IPS-18a (cell line): ENCODE measurements at regions not wholly inside any gene's neighbourhood (a gene's known extent, or its start where the extent isn't known, plus 50 kb on each side); places are given as distances from the start of the nearest gene placed in this dataset.
"Not testable (repeated sequence)": the region's sequence is repeated elsewhere in the genome, so short reads cannot be mapped to it uniquely, and the experiment has no call there.

Source experiments
- H3K27ac ChIP-seq: one replicate; pipeline ENCODE4 v1.5.1; 2013; ENCODE audit warnings: low read length
- H3K27me3 ChIP-seq: one replicate; pipeline ENCODE4 v1.6.1; 2013; ENCODE audit warnings: mild to moderate bottlenecking, low read length; ENCODE audit not compliant: control insufficient read depth, insufficient read depth
- H3K36me3 ChIP-seq: one replicate; pipeline ENCODE4 v1.6.1; 2013; ENCODE audit warnings: low read depth, low read length; ENCODE audit not compliant: control insufficient read depth
- H3K4me1 ChIP-seq: one replicate; pipeline ENCODE4 v1.6.1; 2013; ENCODE audit warnings: low read depth, low read length; ENCODE audit not compliant: control insufficient read depth
- H3K4me3 ChIP-seq: one replicate; pipeline ENCODE4 v1.5.1; 2013; ENCODE audit warnings: low read length
- H3K9ac ChIP-seq: one replicate; pipeline ENCODE4 v1.6.1; 2013; ENCODE audit warnings: mild to moderate bottlenecking, low read length, moderate library complexity
- H3K9me3 ChIP-seq: one replicate; pipeline ENCODE4 v1.6.1; 2013; ENCODE audit warnings: low read depth, low read length; ENCODE audit not compliant: control insufficient read depth

DNA sequence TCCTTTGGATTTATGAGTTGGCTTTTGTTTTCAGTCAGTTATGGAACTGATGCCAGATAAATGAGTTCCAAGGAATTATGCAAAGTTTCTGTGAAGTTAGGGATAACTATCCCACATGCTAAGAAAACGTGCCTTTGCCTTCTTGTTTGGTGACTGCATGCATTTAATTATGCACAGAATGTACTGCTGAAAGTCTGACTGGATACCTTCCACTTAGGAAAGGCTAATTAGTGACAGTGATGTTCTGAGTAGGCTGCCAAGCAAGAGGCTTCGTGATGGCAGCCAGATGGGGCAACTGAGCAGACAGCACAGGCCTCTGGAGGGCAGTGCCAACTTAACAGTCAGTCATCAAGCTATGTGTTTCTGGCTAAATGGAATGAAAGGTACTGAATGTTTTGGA is 289.9 kb downstream of the CD109 start:
- Histone ChIP-seq H3K27ac (no peak overlapping the region), H3K9me3 (no peaks in the 10 kb centered on the region), H3K27me3 (no peaks in the 10 kb centered on the region), H3K4me1 (no peaks in the 10 kb centered on the region), H3K4me3 (no peak overlapping the region), H3K9ac (no peak overlapping the region), H3K36me3 (no peaks in the 10 kb centered on the region)

DNA sequence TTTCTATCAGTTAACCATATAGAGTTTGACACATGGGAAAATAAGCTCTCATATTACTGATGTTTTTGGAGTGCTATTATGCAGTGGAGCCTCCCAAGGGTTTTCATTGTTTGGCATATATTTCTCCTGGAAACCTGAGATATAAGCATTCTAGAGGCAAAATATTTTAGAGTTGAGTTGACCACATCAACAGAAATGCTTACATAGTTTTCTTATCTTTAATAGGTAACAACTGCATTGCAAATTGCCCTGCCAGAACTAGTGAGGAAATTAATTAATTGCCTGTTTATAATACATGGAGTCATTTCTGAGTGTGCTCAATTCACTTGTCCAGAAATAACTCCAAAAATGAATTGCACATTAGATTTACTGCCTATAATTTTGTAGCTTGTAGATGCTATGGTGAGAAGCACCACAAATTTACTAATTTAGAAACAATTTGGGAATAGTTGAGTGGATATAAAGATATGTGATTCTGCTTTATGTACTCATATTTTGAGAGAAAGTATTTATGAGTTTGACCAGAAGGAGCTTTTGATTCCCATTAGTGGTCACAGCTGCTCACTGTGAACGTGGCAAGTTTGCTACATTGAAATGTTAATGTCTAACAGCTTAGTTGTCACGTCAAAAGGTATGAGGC is 288.7 kb downstream of the CD109 start:
- Histone ChIP-seq H3K36me3 (no peaks in the 10 kb centered on the region), H3K4me3 (no peak overlapping the region), H3K9me3 (no peaks in the 10 kb centered on the region), H3K9ac (no peak overlapping the region), H3K4me1 (no peaks in the 10 kb centered on the region), H3K27ac (no peak overlapping the region), H3K27me3 (no peaks in the 10 kb centered on the region)

DNA sequence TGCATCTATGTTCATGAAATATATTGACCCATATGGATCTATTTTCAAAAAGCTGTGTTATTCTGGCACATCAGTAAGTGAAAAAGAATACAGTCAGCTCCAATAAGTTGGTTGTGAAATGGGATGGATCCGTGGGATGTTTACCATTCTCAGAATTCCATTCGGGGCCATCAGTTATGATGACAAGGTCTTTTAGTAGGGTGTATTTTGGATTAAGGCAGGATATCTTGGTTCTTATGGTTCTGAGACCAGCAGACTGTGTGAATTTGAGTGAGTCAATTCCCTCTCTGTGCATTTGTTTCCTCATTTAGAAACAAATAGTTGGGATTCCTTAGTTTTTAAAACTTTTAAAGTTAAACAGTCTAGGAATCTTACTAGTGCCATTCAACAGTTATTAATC is 287.4 kb downstream of the CD109 start:
- Histone ChIP-seq H3K9ac (no peak overlapping the region), H3K36me3 (no peaks in the 10 kb centered on the region), H3K27ac (no peak overlapping the region), H3K4me1 (no peaks in the 10 kb centered on the region), H3K27me3 (no peaks in the 10 kb centered on the region), H3K9me3 (no peaks in the 10 kb centered on the region), H3K4me3 (no peak overlapping the region)

DNA sequence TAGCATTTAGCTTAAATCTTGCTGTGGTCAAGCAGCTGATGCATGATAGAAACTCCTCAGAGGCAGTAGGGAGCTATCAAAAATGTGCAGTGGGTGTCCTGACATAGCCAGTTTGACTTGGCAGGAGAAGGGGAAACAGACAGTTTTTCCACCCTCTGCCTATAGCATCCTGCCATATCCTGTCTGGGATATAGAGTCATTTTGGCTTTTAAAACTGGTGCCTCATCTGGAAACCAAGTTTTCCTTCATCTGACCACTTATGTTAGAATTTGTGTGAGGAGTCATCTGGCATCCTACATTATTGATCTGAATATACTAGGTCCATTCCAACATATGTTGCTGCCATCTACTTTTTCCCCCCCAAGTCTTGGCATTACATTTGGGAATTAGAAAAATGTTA is 284.1 kb downstream of the CD109 start:
- Histone ChIP-seq H3K4me3 (no peak overlapping the region), H3K36me3 (no peaks in the 10 kb centered on the region), H3K27me3 (no peaks in the 10 kb centered on the region), H3K9ac (no peak overlapping the region), H3K9me3 (no peaks in the 10 kb centered on the region), H3K4me1 (no peaks in the 10 kb centered on the region), H3K27ac (no peak overlapping the region)

DNA sequence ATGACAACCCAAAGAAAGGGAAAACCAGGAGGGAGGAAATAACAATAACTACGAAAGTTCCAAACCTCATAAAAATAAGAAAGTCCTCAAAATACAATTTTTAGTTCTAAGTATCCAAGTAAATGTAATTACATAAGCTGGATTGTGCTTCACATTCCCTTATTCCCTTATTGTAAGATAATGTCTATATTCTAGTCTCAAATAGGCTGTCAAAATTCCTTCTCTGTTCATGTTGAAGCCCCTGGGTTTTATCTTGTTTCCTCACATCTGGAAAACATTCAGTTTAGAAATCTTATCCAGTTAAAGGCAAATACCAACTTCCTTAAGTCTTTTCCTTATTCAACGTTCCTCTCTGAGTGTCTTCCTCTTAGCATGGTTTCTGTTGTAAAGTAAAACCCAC is 282.3 kb downstream of the CD109 start:
- Histone ChIP-seq H3K27ac (no peak overlapping the region), H3K4me3 (no peak overlapping the region), H3K27me3 (no peaks in the 10 kb centered on the region), H3K4me1 (no peaks in the 10 kb centered on the region), H3K9ac (no peak overlapping the region), H3K36me3 (no peaks in the 10 kb centered on the region), H3K9me3 (no peaks in the 10 kb centered on the region)

DNA sequence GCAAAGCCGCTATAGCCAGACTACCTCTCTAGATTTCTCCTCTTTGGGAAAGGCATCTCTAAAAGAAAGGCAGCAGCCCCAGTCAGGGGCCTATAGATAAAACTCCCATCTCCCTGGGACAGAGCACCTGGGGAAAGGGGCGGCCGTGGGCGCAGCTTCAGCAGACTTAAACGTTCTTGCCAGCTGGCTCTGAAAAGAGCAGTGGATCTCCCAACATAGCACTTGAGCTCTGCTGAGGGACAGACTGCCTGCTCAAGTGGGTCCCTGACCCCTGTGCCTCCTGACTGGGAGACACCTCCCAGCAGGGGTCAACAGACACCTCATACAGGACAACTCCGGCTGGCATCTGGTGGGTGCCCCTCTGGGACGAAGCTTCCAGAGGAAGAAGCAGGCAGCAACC is 276.5 kb downstream of the CD109 start:
- not testable (repeated sequence) for H3K27me3 ChIP-seq, H3K4me3 ChIP-seq, H3K9me3 ChIP-seq, H3K36me3 ChIP-seq, H3K4me1 ChIP-seq, H3K9ac ChIP-seq, H3K27ac ChIP-seq

GRCh38 chr6:73969971-73970970 is 274.3 kb downstream of the CD109 start:
- no peaks in the 10 kb centered on the region for H3K9me3 ChIP-seq
- H3K27me3 ChIP-seq: no peaks in the 10 kb centered on the region
- no peak overlapping the region for H3K4me3 ChIP-seq
- no peaks in the 10 kb centered on the region for H3K36me3 ChIP-seq
- peaks cover 5% of the 10 kb centered on the region for H3K4me1 ChIP-seq
- H3K27ac ChIP-seq: peak overlapping the region; percentile 73
- H3K9ac ChIP-seq: peak overlapping the region; percentile 25

- no peak overlapping the region for H3K9ac ChIP-seq
- H3K4me1 ChIP-seq: peaks cover 5% of the 10 kb centered on the region
- no peak overlapping the region for H3K4me3 ChIP-seq
- no peaks in the 10 kb centered on the region for H3K27me3 ChIP-seq
- no peaks in the 10 kb centered on the region for H3K36me3 ChIP-seq
- no peak overlapping the region for H3K27ac ChIP-seq
- no peaks in the 10 kb centered on the region for H3K9me3 ChIP-seq
These were observed 272.3 kb downstream of the CD109 start for GRCh38 chr6:73968221-73968757.

- Histone ChIP-seq H3K27me3 (no peaks in the 10 kb centered on the region), H3K27ac (no peak overlapping the region), H3K9ac (no peak overlapping the region), H3K4me3 (no peak overlapping the region), H3K9me3 (peaks cover 3% of the 10 kb centered on the region), H3K4me1 (peaks cover 5% of the 10 kb centered on the region), H3K36me3 (no peaks in the 10 kb centered on the region)
These were observed 269.6 kb downstream of the CD109 start for GRCh38 chr6:73965539-73966029.

GRCh38 chr6:73964241-73964854 is 268.3 kb downstream of the CD109 start:
- H3K4me1 ChIP-seq: no peaks in the 10 kb centered on the region
- H3K27me3 ChIP-seq: no peaks in the 10 kb centered on the region
- no peaks in the 10 kb centered on the region for H3K36me3 ChIP-seq
- H3K4me3 ChIP-seq: no peak overlapping the region
- peaks cover 3% of the 10 kb centered on the region for H3K9me3 ChIP-seq
- no peak overlapping the region for H3K9ac ChIP-seq
- H3K27ac ChIP-seq: no peak overlapping the region

- Histone ChIP-seq H3K27ac (no peak overlapping the region), H3K4me3 (no peak overlapping the region), H3K9ac (no peak overlapping the region), H3K4me1 (no peaks in the 10 kb centered on the region), H3K27me3 (no peaks in the 10 kb centered on the region), H3K9me3 (peaks cover 3% of the 10 kb centered on the region), H3K36me3 (no peaks in the 10 kb centered on the region)
These were observed 266.9 kb downstream of the CD109 start for GRCh38 chr6:73962884-73963283.
